ENCODE measurements at regions not wholly inside any gene's neighbourhood (a gene's known extent, or its start where the extent isn't known, plus 50 kb on each side); places are given as distances from the start of the nearest gene placed in this dataset.
"Not testable (repeated sequence)": the region's sequence is repeated elsewhere in the genome, so short reads cannot be mapped to it uniquely, and the experiment has no call there.

DNA sequence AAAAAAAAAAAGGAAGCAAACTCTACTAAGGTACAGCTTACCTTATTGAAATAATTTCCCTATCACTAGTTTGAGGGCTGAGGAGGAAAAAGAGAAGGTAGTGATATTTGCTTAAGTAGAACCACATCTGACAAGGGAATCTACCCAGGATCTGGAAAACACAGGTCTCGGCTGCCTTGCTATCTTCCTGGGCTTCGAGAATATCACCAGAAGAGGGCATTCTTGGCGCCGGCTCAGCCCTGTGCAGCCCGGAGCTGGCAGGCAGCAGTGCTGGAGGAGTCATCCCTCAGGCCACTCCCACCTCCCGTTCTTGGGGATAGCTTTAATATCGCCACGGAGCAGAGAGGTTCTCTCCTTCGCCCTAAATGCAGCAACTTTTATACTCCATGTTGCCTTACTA lies 1181.2 kb downstream of the VRK1 start:
- peak; percentile 84 for DNase-seq

DNA sequence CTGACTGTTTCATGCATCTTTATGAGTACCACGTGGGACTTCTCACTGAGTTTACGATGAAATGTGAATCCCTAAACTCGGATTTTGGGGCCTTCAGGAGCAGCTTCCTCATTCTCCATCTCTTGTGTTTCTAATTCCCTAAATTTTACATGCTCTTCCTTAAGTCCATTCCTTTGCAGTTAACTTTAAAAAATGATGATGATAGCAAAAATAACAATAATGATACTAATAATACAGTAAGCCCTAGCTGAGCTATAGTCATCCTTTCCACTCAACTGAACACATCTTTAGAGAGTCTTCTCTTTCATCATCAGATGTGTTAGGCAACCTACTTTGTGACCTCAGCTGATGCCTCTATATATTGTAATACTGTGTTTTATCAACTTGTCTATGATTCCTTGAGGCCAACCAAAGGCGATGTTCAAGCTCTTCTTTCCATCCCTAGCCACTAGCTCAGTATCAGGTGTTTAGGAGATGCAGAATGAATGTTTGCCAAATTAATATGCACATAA lies 1196.4 kb downstream of the VRK1 start:
- no peak for DNase-seq

DNA sequence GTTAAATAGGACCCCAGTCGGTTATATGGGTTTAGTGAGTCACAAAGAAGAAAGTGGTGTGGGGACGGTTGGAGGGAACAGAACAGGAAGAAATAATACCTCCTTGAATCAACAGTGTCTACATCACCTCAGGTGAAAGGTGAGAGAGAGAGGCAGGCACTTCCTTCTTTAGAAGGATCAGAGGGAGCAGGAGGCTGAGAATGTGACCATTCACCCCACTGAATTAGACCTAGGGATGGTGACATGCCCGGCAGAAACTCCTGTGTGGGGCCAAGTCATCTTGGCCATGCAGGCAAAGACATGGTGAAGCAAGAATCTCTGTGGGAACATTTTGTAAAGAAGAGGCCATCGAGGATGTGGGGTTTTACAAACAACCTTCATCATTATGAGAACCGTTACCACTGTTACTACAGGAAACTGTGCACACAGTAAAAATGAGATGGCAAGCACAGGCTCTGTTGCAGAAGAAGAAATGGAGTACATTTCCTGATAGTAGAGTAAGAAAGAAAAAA lies 1196.9 kb downstream of the VRK1 start:
- no peak for DNase-seq

DNA sequence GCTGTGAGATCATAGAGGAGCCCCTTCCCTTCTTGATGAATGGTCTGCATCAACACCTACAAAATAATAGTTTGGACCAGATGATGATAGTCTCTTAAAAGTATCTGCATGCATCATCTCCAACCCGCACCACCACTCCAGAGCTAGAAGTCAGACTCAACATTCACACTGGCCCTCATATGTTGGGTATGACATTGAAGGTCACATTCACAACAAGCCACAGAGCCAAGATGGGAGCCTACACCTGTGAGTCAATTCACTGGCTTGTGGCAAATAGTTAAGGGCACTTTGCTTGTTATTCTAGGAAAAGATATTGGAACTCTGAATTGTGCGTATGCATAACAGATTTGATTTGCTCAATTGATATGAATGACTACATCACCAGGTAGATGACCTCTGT lies 1197.9 kb downstream of the VRK1 start:
- no peak for DNase-seq

DNA sequence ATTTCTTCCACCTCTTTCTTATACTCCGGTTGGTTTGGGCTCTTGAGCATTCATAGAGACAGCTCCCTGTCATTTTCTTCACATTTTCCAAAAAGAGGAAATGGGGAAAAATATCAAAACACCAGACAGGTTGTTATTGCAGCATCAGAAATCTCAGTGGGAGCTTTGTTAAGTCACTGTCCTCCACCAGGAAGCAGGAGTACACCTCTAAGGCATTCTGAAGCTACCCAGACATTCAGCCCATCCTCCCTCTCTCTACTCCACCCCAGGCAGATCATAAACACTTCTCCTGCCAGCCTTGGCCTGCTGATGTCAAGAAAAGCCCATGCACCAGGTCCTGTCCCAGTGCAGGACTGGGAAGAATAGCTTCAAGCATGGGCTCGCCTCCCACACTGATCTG lies 1198.3 kb downstream of the VRK1 start:
- DNase-seq: no peak

DNA sequence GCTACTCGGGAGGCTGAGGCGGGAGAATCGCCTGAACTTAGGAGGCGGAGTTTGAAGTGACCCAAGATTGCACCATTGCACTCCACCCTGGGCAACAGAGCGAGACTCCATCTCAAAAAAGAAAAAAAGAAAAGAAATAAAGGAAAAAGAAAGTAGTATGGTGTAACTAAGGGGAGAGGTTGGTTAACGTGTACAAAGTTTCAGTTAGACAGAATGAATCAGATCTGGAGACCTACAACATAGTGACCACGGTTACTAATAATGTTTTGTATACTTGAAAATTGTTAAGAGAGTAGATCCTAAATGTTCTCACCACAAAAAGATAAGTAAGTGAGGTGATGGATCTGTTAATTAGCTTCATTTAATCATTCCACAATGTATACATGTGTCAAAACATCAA lies 1208.8 kb downstream of the VRK1 start:
- no peak for DNase-seq

DNA sequence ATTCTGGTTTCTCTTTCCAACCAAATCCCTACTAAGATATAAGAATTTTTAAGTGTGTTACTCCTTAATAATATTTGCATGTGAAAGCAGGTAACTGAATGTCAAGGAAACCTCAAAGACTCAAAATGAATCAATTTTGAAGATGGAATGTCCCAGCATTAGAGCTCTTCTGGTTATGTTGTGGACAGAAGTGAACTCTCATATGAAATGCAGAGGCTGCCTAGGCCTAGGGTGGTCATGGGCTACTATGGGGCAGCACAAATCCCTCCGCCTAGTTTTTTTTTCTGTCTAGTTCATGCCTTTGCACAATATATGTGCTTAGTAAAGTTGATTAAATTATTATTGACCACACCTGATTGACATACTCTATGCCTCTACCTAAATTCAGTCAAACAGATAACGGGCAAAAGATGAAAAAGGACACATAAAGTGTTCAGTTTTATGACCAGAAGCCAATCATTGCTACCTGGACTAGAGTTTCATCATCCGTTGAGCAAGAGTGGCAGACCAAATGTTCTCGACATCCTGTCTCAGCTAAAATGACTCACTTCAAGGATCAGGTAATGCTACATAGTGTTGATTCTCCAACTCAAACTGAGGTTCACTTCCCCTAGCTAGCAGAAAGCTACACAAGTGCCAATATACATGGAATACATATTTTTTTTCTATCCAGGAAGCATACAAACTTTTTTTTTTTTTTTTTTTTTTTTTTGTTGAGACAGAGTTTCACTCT lies 1211.4 kb downstream of the VRK1 start:
- DNase-seq: no peak

DNA sequence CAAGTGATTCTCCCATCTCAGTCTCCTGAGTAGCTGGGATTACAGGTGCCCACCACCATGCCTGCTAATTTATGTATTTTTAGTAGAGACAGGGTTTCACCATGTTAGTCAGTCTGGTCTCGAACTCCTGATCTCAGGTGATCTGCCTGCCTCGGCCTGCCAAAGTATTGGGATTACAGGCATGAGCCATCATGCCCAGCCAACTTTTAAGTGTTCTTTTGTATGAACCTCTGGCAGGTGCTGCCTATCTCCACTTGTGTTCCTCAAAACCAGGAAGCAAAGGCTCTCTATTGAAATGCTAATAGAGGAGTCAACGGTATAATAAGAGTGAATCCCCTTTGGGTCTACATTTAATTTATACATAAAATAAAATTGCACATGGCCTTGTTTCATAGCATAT lies 1212.0 kb downstream of the VRK1 start:
- DNase-seq: not testable (repeated sequence)

DNA sequence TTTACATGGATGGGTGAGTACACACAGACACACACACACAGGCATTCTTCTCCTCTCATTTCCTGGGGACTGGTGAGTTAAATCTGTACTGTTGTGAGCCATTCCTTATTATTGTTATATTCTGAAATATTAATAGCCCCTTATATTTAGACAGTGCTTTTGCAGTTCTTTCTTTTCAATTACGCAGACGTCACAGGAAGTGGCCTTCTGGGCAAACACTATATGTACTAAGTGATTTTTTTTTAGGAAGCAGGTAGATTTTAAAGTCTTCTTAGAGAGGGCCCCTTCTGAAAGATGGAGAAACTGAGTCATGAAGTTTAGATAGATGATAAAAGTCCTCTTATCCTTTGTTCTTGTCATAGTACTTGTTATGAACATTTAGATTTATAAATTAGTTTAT lies 1213.6 kb downstream of the VRK1 start:
- DNase-seq: no peak

DNA sequence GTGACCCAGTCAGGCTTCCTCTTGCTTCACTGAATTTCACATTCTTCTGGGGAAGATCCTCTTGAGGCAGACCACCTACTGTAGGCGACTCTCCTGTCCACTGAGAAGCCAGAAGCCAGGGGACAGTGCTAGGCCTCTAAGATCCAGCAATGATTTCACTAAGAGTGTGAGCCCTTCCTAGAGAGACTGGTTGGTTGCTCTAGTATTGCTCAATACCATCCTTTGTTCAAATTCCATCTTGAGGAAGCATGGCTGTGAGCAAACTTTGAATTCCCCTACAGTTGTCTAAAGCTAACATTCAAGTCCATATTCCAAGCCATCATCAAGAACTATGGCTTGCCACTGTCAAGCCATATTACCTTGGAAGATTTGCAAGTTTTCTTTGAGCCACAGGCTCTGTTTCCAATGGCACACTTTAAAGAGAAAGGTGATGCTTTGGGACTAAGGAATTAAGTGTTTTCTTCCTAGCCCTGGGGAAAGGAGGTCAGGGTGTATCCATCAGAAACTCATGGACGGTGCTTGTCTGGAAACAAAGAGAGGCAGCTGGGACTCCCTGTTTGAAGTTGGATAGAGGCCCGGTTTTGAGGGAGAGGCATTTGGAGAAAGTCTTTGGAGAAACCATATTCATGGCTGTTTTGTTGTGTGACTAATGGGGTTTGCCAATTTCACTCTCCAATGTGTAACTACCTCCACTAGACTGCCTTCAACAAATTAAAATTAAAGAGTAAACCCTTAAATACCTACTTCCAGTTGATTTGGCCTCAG lies 1217.9 kb downstream of the VRK1 start:
- no peak for DNase-seq

DNA sequence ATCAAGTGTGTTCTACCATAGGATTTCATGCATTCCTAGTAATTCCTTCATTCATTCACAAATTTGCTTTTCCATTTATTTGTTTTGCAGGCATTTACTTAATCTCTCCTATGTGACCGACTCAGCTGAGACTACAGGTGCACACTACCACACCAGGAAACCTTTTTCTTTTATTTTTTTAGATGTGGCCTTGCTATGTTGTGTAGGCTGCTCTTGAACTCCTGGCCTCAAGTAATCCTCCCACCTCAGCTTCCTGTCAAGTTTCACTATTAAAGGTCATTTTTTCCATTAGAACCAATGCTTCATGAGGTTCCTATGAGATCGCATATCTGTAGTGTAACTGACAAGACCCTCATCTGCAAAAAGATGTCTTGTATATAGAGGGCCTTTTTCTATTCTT lies 1218.7 kb downstream of the VRK1 start:
- no peak for DNase-seq

DNA sequence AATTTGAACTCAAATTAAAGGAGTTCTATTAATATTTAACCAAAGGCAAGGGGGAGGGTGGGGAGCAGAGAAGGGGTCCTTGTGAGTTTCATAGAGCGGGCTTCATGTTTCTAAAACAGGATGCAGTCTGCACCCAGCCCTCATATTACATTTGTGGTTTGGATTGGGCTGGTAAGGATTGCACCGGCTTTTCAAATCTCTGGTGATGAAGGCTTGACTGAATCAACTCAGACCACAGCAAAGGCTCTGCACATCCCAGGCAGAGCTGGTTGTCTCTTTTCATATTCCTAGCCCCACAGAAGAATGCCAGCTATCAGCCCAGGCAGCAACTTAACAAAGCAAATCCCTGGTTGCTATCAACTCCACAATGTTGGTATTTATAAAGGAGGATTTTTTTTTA lies 1221.4 kb downstream of the VRK1 start:
- DNase-seq: no peak

DNA sequence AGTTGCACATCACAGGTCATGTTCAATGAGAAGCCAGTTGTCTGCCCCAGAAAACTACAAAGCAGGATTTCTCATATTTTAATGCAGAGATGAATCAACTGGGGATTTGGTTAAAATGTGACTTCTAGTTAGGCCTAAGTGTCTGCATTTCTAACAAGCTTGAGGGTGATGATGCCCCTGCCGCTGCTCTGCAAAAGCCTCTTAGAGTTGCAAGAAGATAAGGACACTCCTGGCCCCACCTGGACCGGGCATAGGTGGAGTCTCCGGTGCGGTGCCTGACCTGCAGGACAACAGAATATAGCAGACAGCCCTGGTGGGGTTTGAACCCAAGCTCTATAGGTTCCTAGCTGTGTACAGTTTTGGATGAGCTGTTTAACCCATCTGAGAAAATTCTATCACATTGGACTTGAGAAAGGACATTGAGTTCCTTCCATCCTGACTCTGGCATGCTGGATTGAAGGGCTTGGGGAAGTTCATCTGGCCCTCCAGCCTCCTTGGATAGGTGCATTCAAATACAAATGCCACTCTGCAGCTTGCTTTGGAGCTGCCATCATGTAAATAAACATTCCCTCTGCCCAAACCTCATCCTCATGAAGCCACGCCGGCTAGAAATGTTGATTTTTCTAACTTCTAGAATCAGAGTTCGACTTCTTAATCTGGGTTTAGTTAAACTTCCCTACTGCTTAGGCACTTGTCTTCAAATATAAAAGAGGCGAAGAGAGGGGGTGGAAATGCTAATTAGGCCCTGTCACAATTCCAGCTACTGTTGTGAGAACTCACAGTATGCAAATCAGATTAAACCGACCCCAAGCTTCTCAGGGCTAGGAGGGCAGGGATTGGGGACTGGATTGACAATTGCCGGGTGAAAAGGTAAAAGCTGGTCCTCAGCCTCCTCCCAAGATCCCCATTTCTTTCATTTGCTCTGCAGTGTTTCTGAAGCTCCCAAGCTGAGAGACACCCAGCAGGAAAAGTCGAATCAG lies 1225.6 kb downstream of the VRK1 start:
- DNase-seq: no peak

DNA sequence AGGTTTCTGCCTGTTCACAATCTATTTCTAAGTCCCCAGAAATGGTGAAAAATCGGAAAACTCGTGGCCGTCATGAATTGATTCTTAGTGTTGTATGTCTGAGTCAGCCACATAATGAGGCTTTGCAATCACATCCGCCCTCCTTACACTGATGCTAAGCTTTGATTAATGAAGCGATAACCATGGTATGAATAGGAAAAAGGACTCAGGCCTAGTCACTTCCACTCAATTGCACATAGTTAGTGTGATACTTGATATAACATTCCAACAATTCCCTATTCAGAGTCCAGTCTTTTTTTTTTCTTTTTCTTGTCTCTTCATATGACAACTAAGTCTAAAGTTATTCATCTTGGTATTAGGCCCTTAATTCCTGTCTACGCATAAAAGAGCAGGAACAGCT lies 1231.0 kb downstream of the VRK1 start:
- DNase-seq: no peak

DNA sequence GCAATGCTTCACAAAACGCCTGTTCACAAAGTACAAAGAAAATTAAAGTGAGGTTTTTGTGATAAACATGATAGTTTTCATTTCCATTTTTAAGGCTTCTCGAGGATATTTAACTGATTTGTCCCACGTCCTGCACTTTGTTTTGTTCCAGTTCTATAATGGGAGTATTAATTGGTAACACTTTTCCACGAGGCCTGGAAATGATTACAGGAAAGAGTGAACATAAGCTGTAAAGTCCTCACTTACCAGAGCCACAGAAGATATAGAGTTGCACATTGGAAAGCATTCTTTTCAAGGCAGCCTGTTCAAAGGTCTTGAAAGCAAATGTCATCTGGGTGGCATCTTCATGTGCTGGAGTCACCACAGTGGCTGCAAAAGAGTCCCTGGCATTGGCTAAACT lies 1236.6 kb downstream of the BCL11B start:
- DNase-seq: no peak

DNA sequence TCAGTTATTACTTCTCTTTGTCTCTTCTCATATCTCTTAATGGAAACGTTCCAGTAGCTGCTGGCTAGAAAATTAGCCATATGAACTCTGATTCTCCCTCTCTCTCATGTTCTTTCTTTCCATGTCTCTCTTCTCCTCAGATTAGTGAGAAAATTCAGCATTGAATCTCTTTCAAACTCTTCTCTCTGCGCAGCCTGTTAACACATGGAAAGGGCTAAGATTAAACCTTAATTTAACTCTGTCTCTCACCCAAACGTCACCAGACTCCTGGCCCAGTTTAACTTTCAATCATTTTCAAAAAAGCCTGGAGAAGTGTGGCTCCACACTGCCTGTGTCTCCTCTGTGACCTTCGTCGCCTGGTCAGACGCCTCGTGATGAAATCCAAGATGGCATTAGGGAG lies 1234.2 kb downstream of the BCL11B start:
- DNase-seq: no peak

DNA sequence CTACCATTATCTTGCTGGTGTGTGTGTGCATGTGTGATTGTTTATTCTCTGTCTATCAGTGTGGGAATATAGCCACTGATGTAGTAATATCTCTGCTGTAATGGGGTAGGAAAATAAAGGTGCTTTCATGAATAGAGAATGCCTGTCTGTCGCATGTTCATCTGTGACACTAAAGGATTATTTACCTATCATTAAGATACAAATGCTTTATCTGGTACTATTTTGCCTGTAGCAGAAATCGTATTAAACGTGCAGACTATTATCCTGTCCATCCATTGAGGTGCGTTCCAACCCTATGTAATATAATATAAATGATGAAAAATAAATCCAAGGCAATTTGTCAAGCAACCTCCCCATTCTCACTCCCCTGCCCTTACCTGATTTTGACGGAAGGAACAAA lies 1215.1 kb downstream of the BCL11B start:
- no peak for DNase-seq

DNA sequence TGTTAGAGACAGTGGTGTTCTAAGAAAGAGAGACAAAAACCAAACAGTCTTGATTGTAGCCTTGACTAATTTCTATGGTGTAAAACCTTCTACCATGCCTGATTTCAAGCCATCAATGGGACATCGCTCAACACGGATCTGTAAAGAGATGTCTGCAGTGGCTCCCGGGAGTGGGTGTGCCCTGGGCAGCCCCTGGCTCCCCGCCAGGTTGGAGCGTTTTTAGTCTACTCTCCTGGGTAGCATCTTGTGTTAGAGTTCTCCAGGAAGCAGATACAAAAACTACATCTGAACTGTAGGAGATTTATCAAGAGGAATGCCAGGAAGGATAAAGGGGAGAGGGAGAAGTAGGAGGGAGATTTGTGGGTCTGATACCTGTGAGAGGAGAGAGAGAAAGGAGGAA lies 1212.9 kb downstream of the BCL11B start:
- no peak for DNase-seq

DNA sequence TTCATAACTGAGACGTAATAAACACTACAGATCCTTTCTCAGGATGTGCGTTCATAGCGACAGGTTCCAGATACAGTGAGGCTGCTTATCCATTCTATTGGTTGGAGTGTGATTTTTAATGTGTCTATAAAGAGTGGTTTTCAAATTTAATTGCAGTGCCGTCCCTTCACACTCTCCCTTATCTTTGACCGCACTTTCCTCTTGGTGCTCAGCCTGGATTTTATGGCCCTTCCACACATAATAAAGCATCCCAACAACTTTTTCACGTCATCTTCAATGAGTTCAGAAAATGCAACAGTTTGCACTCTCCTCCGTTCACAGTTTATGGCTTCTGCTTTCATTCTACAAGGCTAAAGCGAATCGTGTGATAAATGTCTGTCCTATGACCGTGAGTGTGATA lies 1209.9 kb downstream of the BCL11B start:
- no peak for DNase-seq

DNA sequence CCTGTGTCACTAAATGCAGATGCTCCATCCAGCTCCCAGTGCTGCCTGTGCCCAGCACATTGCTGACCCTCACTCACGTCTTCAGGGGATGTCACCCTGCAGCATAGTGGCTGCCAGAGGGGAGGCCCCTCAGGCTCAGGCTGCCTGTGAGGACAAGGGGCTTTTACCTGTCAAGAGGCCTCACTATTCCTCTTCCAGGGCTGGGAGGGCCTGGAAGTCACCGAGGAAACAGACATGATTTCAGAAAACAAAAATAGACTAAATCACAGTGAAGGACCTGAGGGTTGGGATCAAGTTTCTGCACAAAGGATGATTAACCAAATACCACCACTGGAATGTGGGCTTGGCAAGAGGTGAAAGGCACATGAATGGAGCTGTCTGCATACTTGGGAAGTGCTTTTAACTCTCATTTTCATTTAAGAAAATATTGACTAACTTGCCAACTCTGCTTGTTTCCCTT lies 1202.3 kb downstream of the BCL11B start:
- no peak for DNase-seq

DNA sequence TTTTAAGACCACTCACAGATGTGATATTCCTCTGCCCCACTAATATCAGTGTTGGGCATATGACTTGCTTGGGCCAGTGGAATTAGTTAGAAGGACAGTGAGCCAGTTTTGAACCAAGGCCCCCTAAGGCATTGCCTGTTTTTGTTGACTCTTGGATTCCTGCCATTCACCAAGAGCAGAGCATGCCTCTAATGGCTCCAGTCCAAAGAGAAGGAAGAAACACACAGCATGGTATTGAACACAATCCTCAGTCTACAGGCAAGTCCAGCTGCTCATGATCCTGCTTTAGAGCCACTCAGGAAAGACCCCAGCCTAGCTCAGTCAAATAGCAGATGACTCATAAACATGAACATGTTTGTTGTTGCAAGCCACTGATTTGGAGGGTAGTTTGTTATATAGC lies 1201.5 kb downstream of the BCL11B start:
- DNase-seq: no peak

DNA sequence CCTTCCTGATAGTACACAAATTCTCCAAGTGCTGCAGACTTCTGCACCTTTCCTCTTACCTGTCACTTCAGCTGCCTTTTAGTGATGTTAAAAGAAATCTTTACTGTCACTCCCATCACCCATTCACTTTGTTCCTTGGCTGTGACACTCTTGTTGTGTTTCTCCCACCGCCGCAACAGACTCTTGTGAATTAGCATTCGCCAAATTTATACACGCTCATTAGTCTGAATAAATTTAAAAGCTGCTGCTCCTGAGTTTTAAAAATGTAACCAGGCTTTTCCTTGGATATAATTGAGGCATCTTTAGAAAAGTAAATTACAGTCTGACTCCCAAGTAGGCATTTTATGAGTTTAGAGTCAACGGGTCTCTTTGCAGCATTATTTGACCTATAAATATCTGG lies 1197.9 kb downstream of the BCL11B start:
- no peak for DNase-seq

DNA sequence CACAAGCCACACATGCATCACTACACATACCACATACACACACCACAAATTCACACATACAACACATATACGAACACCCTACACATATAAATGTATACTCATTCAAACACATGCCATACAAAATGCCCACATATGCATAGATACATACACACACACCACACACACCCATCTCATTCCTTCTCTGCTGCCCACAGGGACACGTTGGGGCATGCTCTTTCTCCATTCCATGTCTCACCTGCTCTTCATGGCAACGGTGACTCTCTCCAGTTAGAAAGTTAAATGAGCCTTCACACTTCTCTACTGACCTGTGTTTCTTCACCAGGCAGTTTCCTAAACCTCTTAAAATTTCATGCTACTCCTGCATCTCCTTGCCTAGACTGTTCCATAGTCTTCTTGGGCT lies 1194.8 kb downstream of the BCL11B start:
- DNase-seq: no peak

All from right hindlimb (tissue), 1 donor.